HepG2 (cell line): ENCODE measurements at regions not wholly inside any gene's neighbourhood (a gene's known extent, or its start where the extent isn't known, plus 50 kb on each side); places are given as distances from the start of the nearest gene placed in this dataset.

Source experiments
- MAZ ChIP-seq, 2 experiments: sonication (generic) in 1 of 2; formaldehyde crosslinking in 1 of 2; IDR thresholded peaks; 2 replicates each; pipeline versions ENCODE4 v1.5.0 to v1.6.1; 2012 to 2020; ENCODE audit warnings: low read depth in 2 of 2, mild to moderate bottlenecking in 2 of 2, borderline replicate concordance in 1 of 2, improper control_type of control experiment in 1 of 2, low read length in 1 of 2, missing genetic modification reagents in 1 of 2, moderate library complexity in 1 of 2
- POLR2AphosphoS5 ChIP-seq: IDR thresholded peaks from 2 replicates; pipeline ENCODE4 v1.6.1; 2012; ENCODE audit warnings: low read depth, low read length
- TF ChIP-seq, protein P1 (sequence below): sonication (generic); formaldehyde crosslinking; IDR thresholded peaks from 2 replicates; pipeline ENCODE4 v1.5.0; 2020; ENCODE audit warnings: mild to moderate bottlenecking, missing genetic modification reagents, moderate library complexity

DNA sequence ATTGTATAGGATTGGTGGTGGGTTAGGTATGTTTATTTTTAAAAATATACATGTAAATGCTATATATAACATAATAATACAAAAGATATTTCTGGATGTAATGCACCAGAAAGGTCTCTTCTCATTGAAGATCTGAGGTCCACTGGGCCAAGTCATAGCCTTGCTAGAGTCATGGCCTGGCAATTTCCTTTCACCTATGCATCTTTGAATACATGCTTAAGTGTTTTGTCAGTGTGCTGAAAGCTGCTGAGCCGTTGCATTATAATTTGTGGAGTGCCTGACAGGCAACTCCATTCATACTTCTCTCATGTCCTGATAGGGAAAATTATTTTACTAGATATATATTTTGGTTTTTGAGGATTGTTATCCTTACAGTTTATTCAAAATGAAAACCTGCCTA is 410.2 kb upstream of the CT83 start:
- TF ChIP-seq MAZ (IDR thresholded peaks at IDR 0.05; ENCODE audit: borderline replicate concordance, low read depth, low read length) (no peak), MAZ (CRISPR knock-in tag; IDR thresholded peaks at IDR 0.05; ENCODE audit: low read depth) (no peak), POLR2AphosphoS5 (no peak)
- TF ChIP-seq, protein P1, sequence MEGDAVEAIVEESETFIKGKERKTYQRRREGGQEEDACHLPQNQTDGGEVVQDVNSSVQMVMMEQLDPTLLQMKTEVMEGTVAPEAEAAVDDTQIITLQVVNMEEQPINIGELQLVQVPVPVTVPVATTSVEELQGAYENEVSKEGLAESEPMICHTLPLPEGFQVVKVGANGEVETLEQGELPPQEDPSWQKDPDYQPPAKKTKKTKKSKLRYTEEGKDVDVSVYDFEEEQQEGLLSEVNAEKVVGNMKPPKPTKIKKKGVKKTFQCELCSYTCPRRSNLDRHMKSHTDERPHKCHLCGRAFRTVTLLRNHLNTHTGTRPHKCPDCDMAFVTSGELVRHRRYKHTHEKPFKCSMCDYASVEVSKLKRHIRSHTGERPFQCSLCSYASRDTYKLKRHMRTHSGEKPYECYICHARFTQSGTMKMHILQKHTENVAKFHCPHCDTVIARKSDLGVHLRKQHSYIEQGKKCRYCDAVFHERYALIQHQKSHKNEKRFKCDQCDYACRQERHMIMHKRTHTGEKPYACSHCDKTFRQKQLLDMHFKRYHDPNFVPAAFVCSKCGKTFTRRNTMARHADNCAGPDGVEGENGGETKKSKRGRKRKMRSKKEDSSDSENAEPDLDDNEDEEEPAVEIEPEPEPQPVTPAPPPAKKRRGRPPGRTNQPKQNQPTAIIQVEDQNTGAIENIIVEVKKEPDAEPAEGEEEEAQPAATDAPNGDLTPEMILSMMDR (CRISPR knock-in tag) = no peak
